GM12878 (cell line): ENCODE measurements at regions not wholly inside any gene's neighbourhood (a gene's known extent, or its start where the extent isn't known, plus 50 kb on each side); places are given as distances from the start of the nearest gene placed in this dataset.

Source experiments
- BCL3 ChIP-seq: IDR thresholded peaks from 2 replicates; pipeline ENCODE4 v1.6.1; 2011; ENCODE audit warnings: borderline replicate concordance, low read depth, mild to moderate bottlenecking, moderate library complexity, low read length; ENCODE audit not compliant: insufficient read depth, poor library complexity, severe bottlenecking
- BMI1 ChIP-seq: fragments of 450-650 bp; IDR thresholded peaks from 2 replicates; pipeline ENCODE4 v1.6.1; 2016; ENCODE audit warnings: mild to moderate bottlenecking, moderate library complexity, borderline replicate concordance
- CBFB ChIP-seq: IDR thresholded peaks from 2 replicates; pipeline ENCODE4 v1.6.1; 2016; ENCODE audit warnings: antibody characterized with exemption, low read depth
- E2F8 ChIP-seq: fragments of 450-650 bp; IDR thresholded peaks from 2 replicates; pipeline ENCODE4 v1.6.1; 2018; ENCODE audit warnings: mild to moderate bottlenecking, low read depth, moderate library complexity; ENCODE audit not compliant: partially characterized antibody
- JUNB ChIP-seq: IDR thresholded peaks from 2 replicates; pipeline ENCODE4 v1.6.1; 2016; ENCODE audit warnings: antibody characterized with exemption, mild to moderate bottlenecking
- JUND ChIP-seq: IDR thresholded peaks from 2 replicates; pipeline ENCODE4 v1.6.1; 2012; ENCODE audit warnings: low read depth, mild to moderate bottlenecking, low read length, improper control_type of control experiment, moderate library complexity
- MEF2A ChIP-seq: IDR thresholded peaks from 2 replicates; pipeline ENCODE4 v1.6.1; 2011; ENCODE audit warnings: low read depth, mild to moderate bottlenecking, low read length, moderate library complexity; ENCODE audit not compliant: insufficient read depth
- MEF2B ChIP-seq: fragments of 450-650 bp; IDR thresholded peaks from 2 replicates; pipeline ENCODE4 v1.6.1; 2018; ENCODE audit warnings: mild to moderate bottlenecking, moderate library complexity; ENCODE audit not compliant: partially characterized antibody, poor library complexity, severe bottlenecking
- MTA2 ChIP-seq: fragments of 450-650 bp; IDR thresholded peaks from 2 replicates; pipeline ENCODE4 v1.6.1; 2016; ENCODE audit warnings: low read depth, mild to moderate bottlenecking, moderate library complexity
- NBN ChIP-seq: fragments of 450-650 bp; IDR thresholded peaks from 2 replicates; pipeline ENCODE4 v1.6.1; 2016
- NR2C2 ChIP-seq: IDR thresholded peaks from 2 replicates; pipeline ENCODE4 v1.6.1; 2011; ENCODE audit warnings: borderline replicate concordance, low read depth; ENCODE audit not compliant: control insufficient read depth, insufficient read length
- RAD21 ChIP-seq: IDR thresholded peaks from 2 replicates; pipeline ENCODE4 v1.6.1; 2011; ENCODE audit warnings: mild to moderate bottlenecking, low read depth, low read length, moderate library complexity; ENCODE audit not compliant: insufficient read depth
- RELB ChIP-seq: fragments of 450-650 bp; IDR thresholded peaks from 2 replicates; pipeline ENCODE4 v1.6.1; 2017; ENCODE audit warnings: low read depth, mild to moderate bottlenecking, moderate library complexity
- SKIL ChIP-seq: fragments of 450-650 bp; IDR thresholded peaks from 2 replicates; pipeline ENCODE4 v1.6.1; 2017; ENCODE audit warnings: mild to moderate bottlenecking, low read depth, inconsistent platforms; ENCODE audit not compliant: poor library complexity, severe bottlenecking
- SMARCA5 ChIP-seq: fragments of 450-650 bp; IDR thresholded peaks from 2 replicates; pipeline ENCODE4 v1.6.1; 2017; ENCODE audit warnings: mild to moderate bottlenecking
- TBL1XR1 ChIP-seq: IDR thresholded peaks from 2 replicates; pipeline ENCODE4 v1.6.1; 2012; ENCODE audit warnings: low read depth, low read length, improper control_type of control experiment
- ZBTB4 ChIP-seq: fragments of 450-650 bp; formaldehyde crosslinking; IDR thresholded peaks from 2 replicates; pipeline ENCODE4 v1.4.0; 2022; ENCODE audit warnings: mild to moderate bottlenecking, moderate library complexity
- ZZZ3 ChIP-seq: IDR thresholded peaks from 2 replicates; pipeline ENCODE4 v1.6.1; 2011; ENCODE audit warnings: low read depth; ENCODE audit not compliant: control insufficient read depth, insufficient read length

- TF ChIP-seq MEF2A (peak; percentile 28; the same call in 1 of the 2 replicates), RELB (peak; percentile 99), MEF2B (peak; percentile 90), SKIL (peak; percentile 76), BMI1 (0 out of 2 replicates have a peak, but pooled peaks have one; percentile 29), MTA2 (peak; percentile 95), NR2C2 (no peak), TBL1XR1 (0 out of 2 replicates have a peak, but pooled peaks have one; percentile 37), E2F8 (peak; percentile 41), NBN (peak; percentile 54; the same call in 1 of the 2 replicates), ZBTB4 (CRISPR knock-in tag) (no peak), JUND (no peak), SMARCA5 (0 out of 2 replicates have a peak, but pooled peaks have one; percentile 73), CBFB (peak; percentile 95), RAD21 (peak; percentile 1; the same call in 1 of the 2 replicates), ZZZ3 (no peak), BCL3 (peak; percentile 85), JUNB (peak; percentile 76)
Measured at GRCh38 chr2:8488001-8488738, 193.7 kb upstream of the ID2 start (continued).
